HepG2 (cell line): ENCODE measurements at regions not wholly inside any gene's neighbourhood (a gene's known extent, or its start where the extent isn't known, plus 50 kb on each side); places are given as distances from the start of the nearest gene placed in this dataset.

Source experiments
- ARHGAP35 ChIP-seq: sonication (generic); formaldehyde crosslinking; IDR thresholded peaks from 2 replicates; pipeline ENCODE4 v1.9.0; 2022; ENCODE audit warnings: mild to moderate bottlenecking, inconsistent platforms, moderate library complexity, missing genetic modification reagents, borderline replicate concordance
- GZF1 ChIP-seq: sonication (generic); formaldehyde crosslinking; IDR thresholded peaks from 2 replicates; pipeline ENCODE4 v1.5.1; 2020; ENCODE audit warnings: mild to moderate bottlenecking, missing genetic modification reagents
- HCFC1 ChIP-seq: fragments of 150-350 bp; IDR thresholded peaks from 2 replicates; pipeline ENCODE4 v1.6.1; 2014; ENCODE audit warnings: low read depth, low read length
- TF ChIP-seq, protein P1 (sequence below): sonication (generic); formaldehyde crosslinking; IDR thresholded peaks from 2 replicates; pipeline ENCODE4 v1.5.0; 2020; ENCODE audit warnings: mild to moderate bottlenecking, missing genetic modification reagents
- TF ChIP-seq, protein P2 (sequence below): sonication (generic); formaldehyde crosslinking; IDR thresholded peaks from 2 replicates; pipeline ENCODE4 v1.5.0; 2020; ENCODE audit warnings: mild to moderate bottlenecking, missing genetic modification reagents, moderate library complexity

DNA sequence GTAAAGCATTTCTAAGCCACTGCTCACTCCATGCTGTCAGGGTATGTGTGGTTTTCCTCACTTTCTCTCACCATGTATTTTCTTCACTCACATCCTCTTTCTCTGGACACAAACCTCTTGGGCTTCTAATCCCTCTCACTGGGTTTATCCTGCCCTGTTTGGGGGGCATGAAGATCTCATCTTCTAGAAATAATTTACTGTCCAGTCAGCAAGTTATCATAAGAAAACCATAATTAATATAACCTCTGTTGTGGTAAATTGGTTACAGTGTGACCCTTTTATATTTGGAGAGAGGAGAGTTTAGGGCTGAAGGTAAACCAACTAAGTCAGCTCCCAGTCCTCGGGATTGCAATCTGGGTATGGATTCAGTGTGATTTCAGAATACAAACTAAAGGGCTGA, 213.8 kb upstream of the PROX1 start:
- TF ChIP-seq, protein P1, sequence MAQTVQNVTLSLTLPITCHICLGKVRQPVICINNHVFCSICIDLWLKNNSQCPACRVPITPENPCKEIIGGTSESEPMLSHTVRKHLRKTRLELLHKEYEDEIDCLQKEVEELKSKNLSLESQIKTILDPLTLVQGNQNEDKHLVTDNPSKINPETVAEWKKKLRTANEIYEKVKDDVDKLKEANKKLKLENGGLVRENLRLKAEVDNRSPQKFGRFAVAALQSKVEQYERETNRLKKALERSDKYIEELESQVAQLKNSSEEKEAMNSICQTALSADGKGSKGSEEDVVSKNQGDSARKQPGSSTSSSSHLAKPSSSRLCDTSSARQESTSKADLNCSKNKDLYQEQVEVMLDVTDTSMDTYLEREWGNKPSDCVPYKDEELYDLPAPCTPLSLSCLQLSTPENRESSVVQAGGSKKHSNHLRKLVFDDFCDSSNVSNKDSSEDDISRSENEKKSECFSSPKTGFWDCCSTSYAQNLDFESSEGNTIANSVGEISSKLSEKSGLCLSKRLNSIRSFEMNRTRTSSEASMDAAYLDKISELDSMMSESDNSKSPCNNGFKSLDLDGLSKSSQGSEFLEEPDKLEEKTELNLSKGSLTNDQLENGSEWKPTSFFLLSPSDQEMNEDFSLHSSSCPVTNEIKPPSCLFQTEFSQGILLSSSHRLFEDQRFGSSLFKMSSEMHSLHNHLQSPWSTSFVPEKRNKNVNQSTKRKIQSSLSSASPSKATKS (CRISPR knock-in tag): no peak
- TF ChIP-seq HCFC1 (no peak), GZF1 (CRISPR knock-in tag) (no peak), ARHGAP35 (no peak)
- TF ChIP-seq, protein P2, sequence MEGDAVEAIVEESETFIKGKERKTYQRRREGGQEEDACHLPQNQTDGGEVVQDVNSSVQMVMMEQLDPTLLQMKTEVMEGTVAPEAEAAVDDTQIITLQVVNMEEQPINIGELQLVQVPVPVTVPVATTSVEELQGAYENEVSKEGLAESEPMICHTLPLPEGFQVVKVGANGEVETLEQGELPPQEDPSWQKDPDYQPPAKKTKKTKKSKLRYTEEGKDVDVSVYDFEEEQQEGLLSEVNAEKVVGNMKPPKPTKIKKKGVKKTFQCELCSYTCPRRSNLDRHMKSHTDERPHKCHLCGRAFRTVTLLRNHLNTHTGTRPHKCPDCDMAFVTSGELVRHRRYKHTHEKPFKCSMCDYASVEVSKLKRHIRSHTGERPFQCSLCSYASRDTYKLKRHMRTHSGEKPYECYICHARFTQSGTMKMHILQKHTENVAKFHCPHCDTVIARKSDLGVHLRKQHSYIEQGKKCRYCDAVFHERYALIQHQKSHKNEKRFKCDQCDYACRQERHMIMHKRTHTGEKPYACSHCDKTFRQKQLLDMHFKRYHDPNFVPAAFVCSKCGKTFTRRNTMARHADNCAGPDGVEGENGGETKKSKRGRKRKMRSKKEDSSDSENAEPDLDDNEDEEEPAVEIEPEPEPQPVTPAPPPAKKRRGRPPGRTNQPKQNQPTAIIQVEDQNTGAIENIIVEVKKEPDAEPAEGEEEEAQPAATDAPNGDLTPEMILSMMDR: no peak
